ENCODE measurements at regions not wholly inside any gene's neighbourhood (a gene's known extent, or its start where the extent isn't known, plus 50 kb on each side); places are given as distances from the start of the nearest gene placed in this dataset.

- Histone ChIP-seq H3K9me3 (no peaks in the 10 kb centered on the region), H3K36me3 (no peaks in the 10 kb centered on the region), H3K4me1 (no peaks in the 10 kb centered on the region), H3K27me3 (no peaks in the 10 kb centered on the region), H3K27ac (no peak overlapping the region), H3K4me3 (no peak overlapping the region)
- intact Hi-C loops (cut with DNase I; ENCODE audit: low total_unique reads), result no loop called here
- TF ChIP-seq POLR2A (IDR thresholded peaks at IDR 0.05), result no peak
- TF ChIP-seq, protein P1, sequence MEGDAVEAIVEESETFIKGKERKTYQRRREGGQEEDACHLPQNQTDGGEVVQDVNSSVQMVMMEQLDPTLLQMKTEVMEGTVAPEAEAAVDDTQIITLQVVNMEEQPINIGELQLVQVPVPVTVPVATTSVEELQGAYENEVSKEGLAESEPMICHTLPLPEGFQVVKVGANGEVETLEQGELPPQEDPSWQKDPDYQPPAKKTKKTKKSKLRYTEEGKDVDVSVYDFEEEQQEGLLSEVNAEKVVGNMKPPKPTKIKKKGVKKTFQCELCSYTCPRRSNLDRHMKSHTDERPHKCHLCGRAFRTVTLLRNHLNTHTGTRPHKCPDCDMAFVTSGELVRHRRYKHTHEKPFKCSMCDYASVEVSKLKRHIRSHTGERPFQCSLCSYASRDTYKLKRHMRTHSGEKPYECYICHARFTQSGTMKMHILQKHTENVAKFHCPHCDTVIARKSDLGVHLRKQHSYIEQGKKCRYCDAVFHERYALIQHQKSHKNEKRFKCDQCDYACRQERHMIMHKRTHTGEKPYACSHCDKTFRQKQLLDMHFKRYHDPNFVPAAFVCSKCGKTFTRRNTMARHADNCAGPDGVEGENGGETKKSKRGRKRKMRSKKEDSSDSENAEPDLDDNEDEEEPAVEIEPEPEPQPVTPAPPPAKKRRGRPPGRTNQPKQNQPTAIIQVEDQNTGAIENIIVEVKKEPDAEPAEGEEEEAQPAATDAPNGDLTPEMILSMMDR (IDR thresholded peaks at IDR 0.05), result no peak
- DNase-seq, result no peak
Measured at GRCh38 chr5:143554918-143555477, 151.5 kb upstream of the NR3C1 start.

DNA sequence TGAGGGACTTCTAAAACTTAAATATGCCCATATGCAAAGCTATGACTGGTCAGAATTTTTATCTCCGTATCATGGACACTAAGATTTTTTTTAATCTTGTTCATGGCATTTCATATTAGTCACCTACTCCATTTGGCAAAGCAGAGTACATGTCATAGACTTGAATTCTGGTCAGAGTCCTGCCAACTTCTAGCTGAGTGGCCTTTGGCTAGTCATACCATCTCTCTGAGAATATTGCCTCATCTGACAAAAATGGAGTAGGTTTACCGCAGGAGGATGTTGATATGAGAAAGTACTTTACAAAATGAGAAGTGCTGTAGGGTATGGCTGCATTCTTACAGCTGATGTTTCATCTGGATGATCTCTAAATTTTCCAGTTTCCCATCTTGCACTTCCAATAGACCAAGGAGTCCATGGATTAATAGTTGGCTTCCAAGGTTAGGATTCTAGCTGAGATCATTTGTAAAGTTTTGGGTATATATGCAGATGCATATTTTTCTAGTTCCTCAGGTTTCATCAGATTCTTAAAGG lies 150.8 kb upstream of the NR3C1 start:
- H3K4me1 ChIP-seq, result no peaks in the 10 kb centered on the region
- H3K4me3 ChIP-seq, result no peak overlapping the region
- DNase-seq, result no peak
- H3K9me3 ChIP-seq, result no peaks in the 10 kb centered on the region
- no peaks in the 10 kb centered on the region for H3K36me3 ChIP-seq
- H3K27me3 ChIP-seq, result no peaks in the 10 kb centered on the region
- intact Hi-C loops (cut with DNase I; ENCODE audit: low total_unique reads), result no loop called here
- TF ChIP-seq, protein P1 (IDR thresholded peaks at IDR 0.05), result no peak
- TF ChIP-seq POLR2A (IDR thresholded peaks at IDR 0.05), result no peak
- H3K27ac ChIP-seq, result no peak overlapping the region

GRCh38 chr5:143552680-143553079 lies 149.2 kb upstream of the NR3C1 start:
- Histone ChIP-seq H3K4me1 (no peaks in the 10 kb centered on the region), H3K36me3 (no peaks in the 10 kb centered on the region), H3K27me3 (no peaks in the 10 kb centered on the region), H3K9me3 (no peaks in the 10 kb centered on the region), H3K4me3 (no peak overlapping the region), H3K27ac (no peak overlapping the region)
- DNase-seq, result no peak
- TF ChIP-seq, protein P1 (IDR thresholded peaks at IDR 0.05), result no peak
- TF ChIP-seq POLR2A (IDR thresholded peaks at IDR 0.05), result no peak
- intact Hi-C loops (cut with DNase I; ENCODE audit: low total_unique reads), result no loop called here

- no peak overlapping the region for H3K27ac ChIP-seq
- no peak overlapping the region for H3K4me3 ChIP-seq
- no peaks in the 10 kb centered on the region for H3K36me3 ChIP-seq
- no peak for DNase-seq
- no peaks in the 10 kb centered on the region for H3K4me1 ChIP-seq
- no peaks in the 10 kb centered on the region for H3K27me3 ChIP-seq
- no peaks in the 10 kb centered on the region for H3K9me3 ChIP-seq
- intact Hi-C loops (cut with DNase I; ENCODE audit: low total_unique reads), result no loop called here
- no peak for TF ChIP-seq POLR2A (IDR thresholded peaks at IDR 0.05)
- TF ChIP-seq, protein P1 (IDR thresholded peaks at IDR 0.05), result no peak
Measured at GRCh38 chr5:143551820-143552251, 148.3 kb upstream of the NR3C1 start.

DNA sequence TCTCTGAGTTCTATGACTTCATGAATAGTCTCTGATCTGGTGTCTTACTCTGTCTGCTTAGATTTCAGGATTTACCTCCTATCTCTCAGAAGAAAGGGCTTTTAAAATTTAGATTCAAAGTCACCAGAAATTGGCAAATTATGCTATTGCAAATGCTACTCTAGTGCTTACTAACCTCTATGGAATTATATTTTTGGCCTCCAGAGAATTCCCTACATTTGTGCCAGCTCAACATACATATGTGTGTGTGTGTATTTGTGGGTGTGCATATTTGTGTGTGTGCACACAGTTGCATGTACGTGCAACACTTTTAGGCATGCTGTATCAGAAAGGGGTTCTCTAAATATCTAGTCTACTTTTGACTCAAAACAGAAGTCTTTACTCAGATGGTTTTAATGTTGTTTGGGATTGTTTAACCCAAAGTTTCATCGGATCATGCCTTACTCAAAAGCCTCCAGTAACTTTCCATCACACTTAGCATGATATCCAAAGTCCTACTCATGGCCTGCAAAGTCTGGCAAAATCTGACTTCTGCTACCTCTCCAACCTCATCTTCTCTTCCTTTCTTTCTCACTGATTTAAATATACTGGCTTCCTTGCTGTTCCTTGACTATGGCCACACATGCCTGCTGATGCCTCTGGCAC lies 147.6 kb upstream of the NR3C1 start:
- no peak overlapping the region for H3K27ac ChIP-seq
- intact Hi-C loops (cut with DNase I; ENCODE audit: low total_unique reads), result no loop called here
- H3K4me3 ChIP-seq, result no peak overlapping the region
- DNase-seq, result no peak
- no peaks in the 10 kb centered on the region for H3K27me3 ChIP-seq
- no peaks in the 10 kb centered on the region for H3K4me1 ChIP-seq
- H3K9me3 ChIP-seq, result no peaks in the 10 kb centered on the region
- no peak for TF ChIP-seq POLR2A (IDR thresholded peaks at IDR 0.05)
- TF ChIP-seq, protein P1 (IDR thresholded peaks at IDR 0.05), result no peak
- no peaks in the 10 kb centered on the region for H3K36me3 ChIP-seq

Data from uterus (tissue), 3 donors.